ENCODE measurements at regions not wholly inside any gene's neighbourhood (a gene's known extent, or its start where the extent isn't known, plus 50 kb on each side); places are given as distances from the start of the nearest gene placed in this dataset.

DNA sequence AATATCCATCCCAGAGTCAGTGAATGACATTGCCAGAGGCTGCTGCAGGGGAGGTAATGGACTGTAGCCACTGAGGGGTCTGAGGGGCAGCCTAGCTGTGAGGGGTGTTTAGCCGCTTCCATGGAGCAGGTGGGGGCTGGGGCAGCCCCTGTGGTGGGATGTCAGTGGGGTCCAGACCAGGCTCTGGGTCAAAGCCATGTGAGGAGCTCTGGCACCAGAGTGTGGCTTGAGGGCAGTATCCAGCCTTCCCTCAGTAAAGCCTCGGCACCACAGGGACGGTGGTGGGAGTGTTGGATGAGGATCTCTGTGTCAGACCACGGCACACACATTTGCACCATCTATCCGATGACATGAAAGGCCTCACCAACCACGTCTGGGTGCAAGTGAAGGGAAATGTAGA, 85.0 kb downstream of the INHBB start:
- DNase-seq (ENCODE audit: low spot score in 2 of 2): no peak
- no peak overlapping the region for H3K27ac ChIP-seq
- no peaks in the 10 kb centered on the region for H3K27me3 ChIP-seq
- intact Hi-C loops (cut with DNase I; ENCODE audit: low total_unique reads): no loop called here
- TF ChIP-seq POLR2A (IDR thresholded peaks at IDR 0.05): no peak
- H3K4me1 ChIP-seq: no peaks in the 10 kb centered on the region
- no peak overlapping the region for H3K4me3 ChIP-seq
- H3K9me3 ChIP-seq: no peaks in the 10 kb centered on the region
- H3K36me3 ChIP-seq: no peaks in the 10 kb centered on the region

DNA sequence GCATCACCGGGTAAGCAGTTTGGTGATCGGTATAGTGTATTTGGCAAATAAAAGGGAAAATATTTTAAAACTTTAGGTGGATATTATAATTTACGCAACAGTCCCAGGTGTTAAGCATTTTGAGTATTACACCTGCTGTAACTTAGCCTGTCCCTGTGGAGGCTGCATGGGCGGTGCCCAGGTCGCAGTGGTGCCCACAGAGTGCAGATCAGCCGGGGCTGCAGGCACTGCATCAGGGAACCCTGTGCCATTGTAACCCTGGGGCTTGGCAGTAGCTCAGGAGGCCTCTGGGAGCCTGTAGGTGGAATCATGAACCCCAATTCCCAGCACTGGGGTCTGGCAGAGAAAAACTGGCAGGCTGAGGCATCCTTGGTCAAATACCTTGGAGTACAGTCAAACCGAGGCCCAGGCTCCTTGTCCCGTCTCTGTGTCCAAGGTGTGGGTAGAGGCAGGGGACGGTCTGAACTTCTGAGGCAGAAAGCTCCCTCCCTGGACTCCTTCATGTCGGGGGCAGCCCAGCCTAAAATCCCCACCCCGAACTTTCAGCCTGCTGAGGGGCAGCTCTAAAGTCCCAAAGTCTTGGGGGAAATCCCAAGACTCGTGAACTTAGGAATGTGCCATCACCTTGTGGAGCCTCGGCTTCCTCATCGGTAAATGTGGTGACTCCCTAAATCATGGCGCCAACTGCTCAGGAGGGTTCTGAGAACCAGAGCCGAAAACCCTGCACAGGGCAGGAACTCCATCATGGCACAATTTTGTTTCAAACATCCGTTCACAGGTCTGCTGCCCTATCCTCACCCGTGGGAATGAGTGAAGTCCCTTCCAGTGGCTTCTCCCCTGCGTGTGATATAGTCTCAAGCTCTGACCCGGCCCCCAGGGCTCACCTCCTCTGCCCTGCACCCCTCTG, 85.7 kb downstream of the INHBB start:
- no peaks in the 10 kb centered on the region for H3K9me3 ChIP-seq
- no peaks in the 10 kb centered on the region for H3K4me1 ChIP-seq
- no peaks in the 10 kb centered on the region for H3K36me3 ChIP-seq
- H3K27me3 ChIP-seq: no peaks in the 10 kb centered on the region
- H3K27ac ChIP-seq: no peak overlapping the region
- DNase-seq (ENCODE audit: low spot score in 2 of 2): no peak
- TF ChIP-seq, protein P1, sequence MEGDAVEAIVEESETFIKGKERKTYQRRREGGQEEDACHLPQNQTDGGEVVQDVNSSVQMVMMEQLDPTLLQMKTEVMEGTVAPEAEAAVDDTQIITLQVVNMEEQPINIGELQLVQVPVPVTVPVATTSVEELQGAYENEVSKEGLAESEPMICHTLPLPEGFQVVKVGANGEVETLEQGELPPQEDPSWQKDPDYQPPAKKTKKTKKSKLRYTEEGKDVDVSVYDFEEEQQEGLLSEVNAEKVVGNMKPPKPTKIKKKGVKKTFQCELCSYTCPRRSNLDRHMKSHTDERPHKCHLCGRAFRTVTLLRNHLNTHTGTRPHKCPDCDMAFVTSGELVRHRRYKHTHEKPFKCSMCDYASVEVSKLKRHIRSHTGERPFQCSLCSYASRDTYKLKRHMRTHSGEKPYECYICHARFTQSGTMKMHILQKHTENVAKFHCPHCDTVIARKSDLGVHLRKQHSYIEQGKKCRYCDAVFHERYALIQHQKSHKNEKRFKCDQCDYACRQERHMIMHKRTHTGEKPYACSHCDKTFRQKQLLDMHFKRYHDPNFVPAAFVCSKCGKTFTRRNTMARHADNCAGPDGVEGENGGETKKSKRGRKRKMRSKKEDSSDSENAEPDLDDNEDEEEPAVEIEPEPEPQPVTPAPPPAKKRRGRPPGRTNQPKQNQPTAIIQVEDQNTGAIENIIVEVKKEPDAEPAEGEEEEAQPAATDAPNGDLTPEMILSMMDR (IDR thresholded peaks at IDR 0.05): no peak
- TF ChIP-seq POLR2A (IDR thresholded peaks at IDR 0.05) (no peak), POLR2AphosphoS5 (IDR thresholded peaks at IDR 0.05) (no peak)
- intact Hi-C loops (cut with DNase I; ENCODE audit: low total_unique reads): no loop called here
- H3K4me3 ChIP-seq: no peak overlapping the region

DNA sequence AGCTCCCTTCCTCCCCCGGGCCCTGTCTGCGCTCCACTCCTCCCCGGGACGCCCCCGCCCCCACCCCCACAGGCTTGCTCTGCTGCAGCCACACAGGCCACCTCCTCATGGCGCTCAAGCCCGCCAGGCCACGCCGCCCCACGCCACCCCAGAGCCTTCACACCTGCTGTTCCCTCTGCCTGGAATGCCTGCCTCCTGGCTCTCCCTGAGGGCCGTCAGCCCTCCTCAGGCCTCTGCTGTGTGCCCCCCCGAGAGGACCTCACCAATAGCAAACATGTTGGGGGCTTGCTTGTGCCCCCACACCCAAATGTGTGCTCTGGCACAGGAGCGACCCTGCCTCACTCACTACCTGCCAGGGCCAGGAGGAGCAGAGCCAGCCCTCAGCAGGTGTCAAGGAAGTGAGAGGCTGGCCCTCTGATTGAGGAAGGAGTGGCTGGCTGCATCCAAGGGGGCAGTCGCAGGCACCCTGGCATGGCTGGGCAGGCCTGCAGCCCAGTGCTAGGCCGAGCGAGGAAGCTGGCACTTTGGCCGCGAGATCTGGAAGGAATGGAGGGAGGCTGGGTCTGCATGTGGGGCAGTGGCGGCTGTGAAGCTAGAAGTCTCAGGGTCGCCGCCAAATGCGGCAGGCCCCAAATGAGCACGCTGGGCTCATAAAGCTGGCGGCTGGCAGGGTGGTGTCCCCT, 86.5 kb downstream of the INHBB start:
- Histone ChIP-seq H3K4me3 (no peak overlapping the region), H3K27me3 (no peaks in the 10 kb centered on the region), H3K4me1 (no peaks in the 10 kb centered on the region), H3K36me3 (no peaks in the 10 kb centered on the region), H3K9me3 (no peaks in the 10 kb centered on the region), H3K27ac (no peak overlapping the region)
- TF ChIP-seq POLR2AphosphoS5 (IDR thresholded peaks at IDR 0.05) (no peak), POLR2A (IDR thresholded peaks at IDR 0.05) (no peak)
- TF ChIP-seq, protein P1 (IDR thresholded peaks at IDR 0.05): no peak
- intact Hi-C loops (cut with DNase I; ENCODE audit: low total_unique reads): no loop called here
- DNase-seq (ENCODE audit: low spot score in 2 of 2): no peak

DNA sequence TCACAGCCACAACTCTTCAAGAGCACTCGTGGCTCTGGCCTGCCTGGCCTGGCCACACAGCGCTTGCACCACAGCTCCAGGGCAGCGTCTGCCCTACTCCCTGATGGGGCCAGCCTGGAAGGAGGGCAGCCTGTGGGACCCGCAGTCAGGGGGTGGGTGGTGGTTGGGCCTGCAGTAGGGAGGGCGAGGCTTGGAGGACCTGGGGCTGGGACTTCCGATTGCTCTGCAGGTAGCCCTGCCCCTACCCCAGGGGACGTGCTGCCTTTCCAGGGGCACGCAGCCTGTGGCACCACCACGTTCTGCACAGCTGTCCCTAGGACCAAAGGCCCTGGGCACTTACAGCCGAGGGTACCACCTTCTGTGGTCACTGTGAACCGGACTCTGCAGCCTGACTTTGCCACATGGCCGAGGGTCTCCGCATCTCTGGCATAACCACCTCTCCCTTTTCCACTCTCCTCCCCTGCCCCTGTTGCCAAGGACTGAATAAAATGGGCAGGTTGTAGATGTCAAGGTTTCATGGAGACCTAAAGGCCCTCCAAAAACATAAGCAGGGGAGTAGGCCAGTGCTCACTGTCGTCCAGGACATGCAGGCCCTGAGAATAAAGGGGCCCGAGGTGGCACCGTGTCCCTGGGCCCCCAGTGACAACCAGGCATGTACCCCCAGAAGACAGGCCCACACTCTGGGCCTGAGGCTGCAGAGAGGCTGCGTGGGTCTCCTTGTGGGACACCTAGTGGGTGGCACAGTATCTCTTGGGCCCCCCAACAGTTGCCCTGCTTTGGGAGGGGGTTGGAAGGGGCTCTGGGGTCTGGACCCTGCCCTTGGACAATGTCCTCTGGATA, 87.3 kb downstream of the INHBB start:
- no peak for DNase-seq (ENCODE audit: low spot score in 2 of 2)
- H3K4me1 ChIP-seq: no peaks in the 10 kb centered on the region
- no peak overlapping the region for H3K4me3 ChIP-seq
- TF ChIP-seq, protein P1 (IDR thresholded peaks at IDR 0.05): no peak
- no peak for TF ChIP-seq POLR2A (IDR thresholded peaks at IDR 0.05)
- TF ChIP-seq POLR2AphosphoS5 (IDR thresholded peaks at IDR 0.05): no peak
- intact Hi-C loops (cut with DNase I; ENCODE audit: low total_unique reads): no loop called here
- H3K27ac ChIP-seq: no peak overlapping the region
- H3K27me3 ChIP-seq: no peaks in the 10 kb centered on the region
- no peaks in the 10 kb centered on the region for H3K9me3 ChIP-seq
- H3K36me3 ChIP-seq: no peaks in the 10 kb centered on the region

DNA sequence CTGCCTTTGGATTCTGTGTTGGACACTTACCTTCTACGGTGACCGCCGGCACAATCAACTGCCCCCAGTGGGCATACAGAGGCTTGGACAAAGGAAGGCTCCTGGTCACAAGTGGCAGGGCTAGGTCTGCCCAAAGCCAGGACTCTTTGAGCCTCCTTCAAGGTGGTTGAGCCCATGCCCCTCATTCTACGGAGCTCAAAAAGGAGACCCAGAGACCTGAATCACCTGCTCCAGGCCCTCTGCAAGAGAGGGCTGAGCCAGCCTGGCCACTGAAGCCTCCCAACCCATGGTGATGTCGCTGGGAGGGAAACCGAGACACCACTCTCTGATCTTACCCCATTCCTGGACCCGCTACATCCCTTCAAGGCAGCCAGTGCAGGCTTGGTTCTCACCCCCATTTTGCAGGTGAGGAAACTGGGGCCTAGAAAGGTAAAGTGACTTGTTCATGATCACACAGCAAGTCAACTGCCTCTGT, 87.9 kb downstream of the INHBB start:
- no peak overlapping the region for H3K4me3 ChIP-seq
- no peak for DNase-seq (ENCODE audit: low spot score in 2 of 2)
- no peaks in the 10 kb centered on the region for H3K27me3 ChIP-seq
- no peaks in the 10 kb centered on the region for H3K4me1 ChIP-seq
- H3K9me3 ChIP-seq: no peaks in the 10 kb centered on the region
- intact Hi-C loops (cut with DNase I; ENCODE audit: low total_unique reads): no loop called here
- H3K27ac ChIP-seq: peak overlapping the region in 1 of 2 donors; percentile 81
- TF ChIP-seq, protein P1 (IDR thresholded peaks at IDR 0.05): no peak
- no peak for TF ChIP-seq POLR2A (IDR thresholded peaks at IDR 0.05)
- H3K36me3 ChIP-seq: no peaks in the 10 kb centered on the region
